Suprapubic skin (tissue), 3 donors: ENCODE measurements at regions not wholly inside any gene's neighbourhood (a gene's known extent, or its start where the extent isn't known, plus 50 kb on each side); places are given as distances from the start of the nearest gene placed in this dataset.

Experiments used
- POLR2A ChIP-seq, 2 donors: fragments of 450-650 bp; IDR thresholded peaks; one replicate each; pipeline ENCODE4 v1.6.1; 2017; ENCODE audit warnings: antibody characterized with exemption in 2 of 2, mild to moderate bottlenecking in 2 of 2, moderate library complexity in 2 of 2
- TF ChIP-seq, protein P1 (sequence below), 2 donors: fragments of 200-600 bp in 1 of 2; fragments of 450-650 bp in 1 of 2; sonication (generic) in 1 of 2; IDR thresholded peaks; one replicate each; pipeline ENCODE4 v1.5.1; 2016 to 2019; ENCODE audit warnings: antibody characterized with exemption in 2 of 2, mild to moderate bottlenecking in 1 of 2, moderate library complexity in 1 of 2

- TF ChIP-seq, protein P1, sequence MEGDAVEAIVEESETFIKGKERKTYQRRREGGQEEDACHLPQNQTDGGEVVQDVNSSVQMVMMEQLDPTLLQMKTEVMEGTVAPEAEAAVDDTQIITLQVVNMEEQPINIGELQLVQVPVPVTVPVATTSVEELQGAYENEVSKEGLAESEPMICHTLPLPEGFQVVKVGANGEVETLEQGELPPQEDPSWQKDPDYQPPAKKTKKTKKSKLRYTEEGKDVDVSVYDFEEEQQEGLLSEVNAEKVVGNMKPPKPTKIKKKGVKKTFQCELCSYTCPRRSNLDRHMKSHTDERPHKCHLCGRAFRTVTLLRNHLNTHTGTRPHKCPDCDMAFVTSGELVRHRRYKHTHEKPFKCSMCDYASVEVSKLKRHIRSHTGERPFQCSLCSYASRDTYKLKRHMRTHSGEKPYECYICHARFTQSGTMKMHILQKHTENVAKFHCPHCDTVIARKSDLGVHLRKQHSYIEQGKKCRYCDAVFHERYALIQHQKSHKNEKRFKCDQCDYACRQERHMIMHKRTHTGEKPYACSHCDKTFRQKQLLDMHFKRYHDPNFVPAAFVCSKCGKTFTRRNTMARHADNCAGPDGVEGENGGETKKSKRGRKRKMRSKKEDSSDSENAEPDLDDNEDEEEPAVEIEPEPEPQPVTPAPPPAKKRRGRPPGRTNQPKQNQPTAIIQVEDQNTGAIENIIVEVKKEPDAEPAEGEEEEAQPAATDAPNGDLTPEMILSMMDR (IDR thresholded peaks at IDR 0.05): no peak
- no peak for TF ChIP-seq POLR2A (IDR thresholded peaks at IDR 0.05)
Observed at GRCh38 chr5:154683101-154683880, 71.9 kb upstream of the LARP1 start.
